ENCODE measurements at regions not wholly inside any gene's neighbourhood (a gene's known extent, or its start where the extent isn't known, plus 50 kb on each side); places are given as distances from the start of the nearest gene placed in this dataset.

DNA sequence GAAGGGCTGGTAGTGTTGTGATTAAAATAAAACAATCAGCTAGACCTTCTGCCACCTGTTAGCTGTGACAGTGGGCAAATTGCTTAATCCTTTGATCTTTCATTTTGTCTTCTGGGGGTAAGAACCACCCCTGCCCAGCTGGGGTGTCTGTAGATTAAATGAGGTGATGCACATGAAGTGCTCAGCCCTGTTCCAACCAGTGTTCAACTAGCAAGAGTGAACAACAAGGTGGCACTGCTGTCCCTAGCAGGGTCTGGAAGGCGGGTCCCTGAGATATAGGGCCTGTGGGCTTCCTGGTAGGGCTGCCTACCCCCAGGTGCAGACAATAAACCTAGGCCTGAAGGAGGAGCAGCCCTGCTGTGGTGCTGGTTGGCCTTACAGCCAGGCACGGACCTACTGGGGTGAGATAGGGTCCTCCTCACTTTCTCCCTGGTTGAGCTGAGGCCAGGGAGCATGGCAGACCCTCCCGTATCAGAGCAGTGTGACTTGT is 60.6 kb downstream of the ARL6IP4 start:
- TF ChIP-seq, protein P1, sequence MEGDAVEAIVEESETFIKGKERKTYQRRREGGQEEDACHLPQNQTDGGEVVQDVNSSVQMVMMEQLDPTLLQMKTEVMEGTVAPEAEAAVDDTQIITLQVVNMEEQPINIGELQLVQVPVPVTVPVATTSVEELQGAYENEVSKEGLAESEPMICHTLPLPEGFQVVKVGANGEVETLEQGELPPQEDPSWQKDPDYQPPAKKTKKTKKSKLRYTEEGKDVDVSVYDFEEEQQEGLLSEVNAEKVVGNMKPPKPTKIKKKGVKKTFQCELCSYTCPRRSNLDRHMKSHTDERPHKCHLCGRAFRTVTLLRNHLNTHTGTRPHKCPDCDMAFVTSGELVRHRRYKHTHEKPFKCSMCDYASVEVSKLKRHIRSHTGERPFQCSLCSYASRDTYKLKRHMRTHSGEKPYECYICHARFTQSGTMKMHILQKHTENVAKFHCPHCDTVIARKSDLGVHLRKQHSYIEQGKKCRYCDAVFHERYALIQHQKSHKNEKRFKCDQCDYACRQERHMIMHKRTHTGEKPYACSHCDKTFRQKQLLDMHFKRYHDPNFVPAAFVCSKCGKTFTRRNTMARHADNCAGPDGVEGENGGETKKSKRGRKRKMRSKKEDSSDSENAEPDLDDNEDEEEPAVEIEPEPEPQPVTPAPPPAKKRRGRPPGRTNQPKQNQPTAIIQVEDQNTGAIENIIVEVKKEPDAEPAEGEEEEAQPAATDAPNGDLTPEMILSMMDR (IDR thresholded peaks at IDR 0.05; ENCODE audit: low read depth, low read length): no peak
- TF ChIP-seq EZH2phosphoT487 (IDR thresholded peaks at IDR 0.05; ENCODE audit: low read depth): no peak

Measured in OCI-LY3 (cell line).